Stomach (tissue), 4 donors: ENCODE measurements at regions not wholly inside any gene's neighbourhood (a gene's known extent, or its start where the extent isn't known, plus 50 kb on each side); places are given as distances from the start of the nearest gene placed in this dataset.

Source experiments
- CTCF ChIP-seq, 7 experiments: fragments of 450-650 bp in 4 of 7; fragments of 200-600 bp in 3 of 7; sonication (generic) in 3 of 7; IDR thresholded peaks; one replicate each; pipeline ENCODE4 v1.5.1; 2016 to 2019; ENCODE audit warnings: antibody characterized with exemption in 7 of 7, control low read depth in 2 of 7, mild to moderate bottlenecking in 1 of 7
- EP300 ChIP-seq: sonication (generic); formaldehyde crosslinking; IDR thresholded peaks from one replicate; pipeline ENCODE4 v1.6.1; 2017; ENCODE audit warnings: antibody characterized with exemption
- POLR2A ChIP-seq, 4 donors: fragments of 450-650 bp; IDR thresholded peaks; one replicate each; pipeline ENCODE4 v1.6.1; 2016; ENCODE audit warnings: antibody characterized with exemption in 4 of 4, control low read depth in 2 of 4, mild to moderate bottlenecking in 1 of 4, moderate library complexity in 1 of 4
- POLR2AphosphoS5 ChIP-seq, 3 donors: sonication (generic); formaldehyde crosslinking; IDR thresholded peaks; one replicate each; pipeline ENCODE4 v1.6.1; 2016; ENCODE audit warnings: antibody characterized with exemption in 3 of 3

GRCh38 chr1:240712014-240712731 lies 100.2 kb upstream of the GREM2 start:
- TF ChIP-seq POLR2AphosphoS5 (IDR thresholded peaks at IDR 0.05) (no peak), CTCF (IDR thresholded peaks at IDR 0.05) (no peak), POLR2A (IDR thresholded peaks at IDR 0.05) (no peak), EP300 (no peak)
